Sigmoid colon (tissue), 4 donors: ENCODE measurements at regions not wholly inside any gene's neighbourhood (a gene's known extent, or its start where the extent isn't known, plus 50 kb on each side); places are given as distances from the start of the nearest gene placed in this dataset.
"Not testable (repeated sequence)": the region's sequence is repeated elsewhere in the genome, so short reads cannot be mapped to it uniquely, and the experiment has no call there.

Experiments used
- POLR2AphosphoS5 ChIP-seq, 4 donors: sonication (generic); formaldehyde crosslinking; IDR thresholded peaks; one replicate each; pipeline ENCODE4 v1.6.1; 2017; ENCODE audit warnings: antibody characterized with exemption in 4 of 4
- TF ChIP-seq, protein P1 (sequence below), 4 experiments: fragments of 450-650 bp in 3 of 4; fragments of 200-600 bp in 1 of 4; IDR thresholded peaks; one replicate each; pipeline ENCODE4 v1.5.1; 2016 to 2019; ENCODE audit warnings: antibody characterized with exemption in 4 of 4, mild to moderate bottlenecking in 3 of 4, moderate library complexity in 2 of 4

GRCh38 chr14:106197264-106197663 lies 670.9 kb downstream of the TMEM121 start:
- TF ChIP-seq, protein P1, sequence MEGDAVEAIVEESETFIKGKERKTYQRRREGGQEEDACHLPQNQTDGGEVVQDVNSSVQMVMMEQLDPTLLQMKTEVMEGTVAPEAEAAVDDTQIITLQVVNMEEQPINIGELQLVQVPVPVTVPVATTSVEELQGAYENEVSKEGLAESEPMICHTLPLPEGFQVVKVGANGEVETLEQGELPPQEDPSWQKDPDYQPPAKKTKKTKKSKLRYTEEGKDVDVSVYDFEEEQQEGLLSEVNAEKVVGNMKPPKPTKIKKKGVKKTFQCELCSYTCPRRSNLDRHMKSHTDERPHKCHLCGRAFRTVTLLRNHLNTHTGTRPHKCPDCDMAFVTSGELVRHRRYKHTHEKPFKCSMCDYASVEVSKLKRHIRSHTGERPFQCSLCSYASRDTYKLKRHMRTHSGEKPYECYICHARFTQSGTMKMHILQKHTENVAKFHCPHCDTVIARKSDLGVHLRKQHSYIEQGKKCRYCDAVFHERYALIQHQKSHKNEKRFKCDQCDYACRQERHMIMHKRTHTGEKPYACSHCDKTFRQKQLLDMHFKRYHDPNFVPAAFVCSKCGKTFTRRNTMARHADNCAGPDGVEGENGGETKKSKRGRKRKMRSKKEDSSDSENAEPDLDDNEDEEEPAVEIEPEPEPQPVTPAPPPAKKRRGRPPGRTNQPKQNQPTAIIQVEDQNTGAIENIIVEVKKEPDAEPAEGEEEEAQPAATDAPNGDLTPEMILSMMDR (IDR thresholded peaks at IDR 0.05) = not testable (repeated sequence)
- not testable (repeated sequence) for TF ChIP-seq POLR2AphosphoS5 (IDR thresholded peaks at IDR 0.05)
